ENCODE measurements at regions not wholly inside any gene's neighbourhood (a gene's known extent, or its start where the extent isn't known, plus 50 kb on each side); places are given as distances from the start of the nearest gene placed in this dataset.

DNA sequence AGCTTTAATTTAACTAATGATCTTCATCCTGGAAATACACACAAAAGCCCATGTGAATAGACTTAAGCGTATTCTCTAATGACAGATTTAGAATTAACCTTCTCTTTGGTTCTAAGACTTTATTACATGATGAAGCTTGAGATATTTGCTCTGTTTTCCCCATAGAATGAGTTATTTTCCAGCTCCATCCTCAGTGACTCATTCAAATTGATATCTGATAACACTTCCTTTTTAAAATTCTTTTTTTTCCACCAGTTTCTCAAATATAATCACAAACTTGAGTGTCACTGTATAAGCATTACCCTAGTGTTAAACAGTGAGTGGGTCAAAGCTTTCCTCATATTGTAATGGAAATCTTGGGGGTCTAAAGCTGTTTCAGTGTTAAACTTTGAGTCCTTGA is 535.8 kb downstream of the KCNA4 start:
- TF ChIP-seq, protein P1, sequence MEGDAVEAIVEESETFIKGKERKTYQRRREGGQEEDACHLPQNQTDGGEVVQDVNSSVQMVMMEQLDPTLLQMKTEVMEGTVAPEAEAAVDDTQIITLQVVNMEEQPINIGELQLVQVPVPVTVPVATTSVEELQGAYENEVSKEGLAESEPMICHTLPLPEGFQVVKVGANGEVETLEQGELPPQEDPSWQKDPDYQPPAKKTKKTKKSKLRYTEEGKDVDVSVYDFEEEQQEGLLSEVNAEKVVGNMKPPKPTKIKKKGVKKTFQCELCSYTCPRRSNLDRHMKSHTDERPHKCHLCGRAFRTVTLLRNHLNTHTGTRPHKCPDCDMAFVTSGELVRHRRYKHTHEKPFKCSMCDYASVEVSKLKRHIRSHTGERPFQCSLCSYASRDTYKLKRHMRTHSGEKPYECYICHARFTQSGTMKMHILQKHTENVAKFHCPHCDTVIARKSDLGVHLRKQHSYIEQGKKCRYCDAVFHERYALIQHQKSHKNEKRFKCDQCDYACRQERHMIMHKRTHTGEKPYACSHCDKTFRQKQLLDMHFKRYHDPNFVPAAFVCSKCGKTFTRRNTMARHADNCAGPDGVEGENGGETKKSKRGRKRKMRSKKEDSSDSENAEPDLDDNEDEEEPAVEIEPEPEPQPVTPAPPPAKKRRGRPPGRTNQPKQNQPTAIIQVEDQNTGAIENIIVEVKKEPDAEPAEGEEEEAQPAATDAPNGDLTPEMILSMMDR (IDR thresholded peaks at IDR 0.05; ENCODE audit: insufficient read depth, low read length, poor library complexity, severe bottlenecking): no peak
- TF ChIP-seq EZH2phosphoT487 (conservative IDR thresholded peaks at IDR 0.05; ENCODE audit: low read length): no peak

All from SU-DHL-6 (cell line).